GM10847 (cell line): ENCODE measurements at regions not wholly inside any gene's neighbourhood (a gene's known extent, or its start where the extent isn't known, plus 50 kb on each side); places are given as distances from the start of the nearest gene placed in this dataset.

ENCODE experiments used
- POLR2A ChIP-seq: IDR thresholded peaks from 2 replicates; pipeline ENCODE4 v1.6.1; 2011; ENCODE audit not compliant: insufficient read length; ENCODE audit errors: extremely low read depth

DNA sequence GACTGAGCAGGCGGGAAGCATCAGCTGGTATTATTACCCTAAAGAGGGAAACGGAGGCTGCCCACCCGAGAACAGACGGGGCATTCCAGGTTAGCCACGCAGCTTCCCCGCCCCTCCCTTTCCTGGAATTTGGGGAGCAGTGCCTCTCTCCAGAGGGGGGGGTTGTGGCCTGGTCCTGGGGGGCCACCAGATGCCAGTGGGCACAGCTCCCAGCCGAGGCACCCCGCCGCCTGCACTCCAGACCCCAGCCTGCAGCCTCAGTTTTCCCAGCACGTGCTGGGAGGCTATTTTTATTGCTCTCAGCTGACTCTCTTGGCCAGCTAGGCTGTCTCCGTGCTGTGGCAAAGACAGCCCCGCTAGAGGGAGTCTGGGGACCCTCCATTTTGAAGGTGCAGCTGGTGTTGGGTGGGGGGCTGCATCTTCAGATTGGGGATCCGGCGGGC lies 62.7 kb upstream of the GSE1 start:
- no peak for TF ChIP-seq POLR2A

- no peak for TF ChIP-seq POLR2A
Observed at GRCh38 chr16:85550953-85551924, 61.9 kb upstream of the GSE1 start.

- TF ChIP-seq POLR2A, result no peak
Observed at GRCh38 chr16:85552980-85553435, 60.1 kb upstream of the GSE1 start.

DNA sequence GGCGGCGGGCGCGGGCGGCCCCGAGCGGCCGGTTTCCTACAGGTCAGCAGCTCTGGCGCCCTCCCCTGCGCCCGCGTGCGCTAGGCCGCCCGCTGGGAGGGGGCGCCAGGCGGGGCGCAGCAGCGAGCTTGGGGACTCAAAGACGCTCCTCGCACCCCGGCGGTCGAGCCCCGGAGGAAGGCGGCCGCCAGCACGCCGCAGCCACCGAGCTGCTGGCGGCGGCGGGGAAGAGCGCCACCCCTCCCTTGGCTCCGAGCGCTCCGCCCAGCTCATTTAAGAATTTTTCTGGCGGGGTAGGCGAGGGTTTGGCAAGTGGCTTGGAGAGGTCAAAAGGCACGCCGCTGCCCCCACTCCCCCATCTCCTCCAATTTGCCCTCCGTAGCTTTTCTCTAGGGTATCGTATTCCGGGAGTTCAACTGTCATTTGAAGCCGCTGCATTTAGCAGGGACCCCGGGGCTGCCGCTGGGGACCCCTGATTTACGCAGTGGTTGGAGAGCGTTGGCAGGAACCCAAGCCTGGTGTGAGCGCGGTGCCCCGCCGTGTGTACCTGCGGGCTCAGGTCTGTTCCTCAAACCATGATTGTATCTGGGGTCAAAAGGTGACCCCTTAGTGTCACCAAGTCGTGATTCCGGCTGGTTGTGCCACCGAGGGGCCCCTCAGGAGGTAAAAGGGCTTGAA lies 59.5 kb upstream of the GSE1 start:
- TF ChIP-seq POLR2A, result no peak

- no peak for TF ChIP-seq POLR2A
Observed at GRCh38 chr16:85554114-85554888, 58.8 kb upstream of the GSE1 start.

- no peak for TF ChIP-seq POLR2A
Observed at GRCh38 chr16:85554889-85555718, 58.0 kb upstream of the GSE1 start.

- TF ChIP-seq POLR2A, result peak; percentile 42
Observed at GRCh38 chr16:85555719-85556455, 57.2 kb upstream of the GSE1 start.

DNA sequence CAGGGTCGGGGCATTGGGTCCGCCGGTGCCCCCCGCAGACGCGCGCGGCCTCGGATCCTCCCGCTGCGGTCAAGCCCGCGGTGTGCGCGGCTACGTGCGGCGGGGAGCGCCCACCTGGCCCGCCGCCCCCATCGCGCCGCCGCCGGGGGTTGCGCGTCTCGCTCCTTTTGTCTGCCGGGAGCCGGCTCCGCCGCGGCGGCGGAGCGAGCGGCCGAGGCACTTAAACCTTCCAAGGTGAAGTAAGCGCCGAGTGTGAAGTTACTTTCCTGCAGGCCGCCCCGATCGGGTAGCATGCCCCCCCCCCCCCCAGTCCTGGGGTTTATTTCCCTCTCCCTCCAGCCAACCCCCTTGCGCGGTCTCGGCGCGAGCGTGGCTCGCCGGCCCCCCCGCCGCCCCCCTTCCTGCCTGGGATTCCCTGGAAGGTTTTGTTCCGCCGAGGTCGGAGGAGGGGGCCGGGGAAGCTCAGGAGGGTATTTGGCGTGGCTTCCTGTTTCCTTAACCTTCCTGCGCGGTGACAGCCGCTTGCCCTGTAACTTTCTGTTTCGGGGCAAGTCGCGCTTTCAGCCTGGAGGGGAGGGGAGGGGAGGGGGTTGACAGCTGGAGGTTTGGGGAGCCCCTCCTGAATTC lies 56.6 kb upstream of the GSE1 start:
- no peak for TF ChIP-seq POLR2A

DNA sequence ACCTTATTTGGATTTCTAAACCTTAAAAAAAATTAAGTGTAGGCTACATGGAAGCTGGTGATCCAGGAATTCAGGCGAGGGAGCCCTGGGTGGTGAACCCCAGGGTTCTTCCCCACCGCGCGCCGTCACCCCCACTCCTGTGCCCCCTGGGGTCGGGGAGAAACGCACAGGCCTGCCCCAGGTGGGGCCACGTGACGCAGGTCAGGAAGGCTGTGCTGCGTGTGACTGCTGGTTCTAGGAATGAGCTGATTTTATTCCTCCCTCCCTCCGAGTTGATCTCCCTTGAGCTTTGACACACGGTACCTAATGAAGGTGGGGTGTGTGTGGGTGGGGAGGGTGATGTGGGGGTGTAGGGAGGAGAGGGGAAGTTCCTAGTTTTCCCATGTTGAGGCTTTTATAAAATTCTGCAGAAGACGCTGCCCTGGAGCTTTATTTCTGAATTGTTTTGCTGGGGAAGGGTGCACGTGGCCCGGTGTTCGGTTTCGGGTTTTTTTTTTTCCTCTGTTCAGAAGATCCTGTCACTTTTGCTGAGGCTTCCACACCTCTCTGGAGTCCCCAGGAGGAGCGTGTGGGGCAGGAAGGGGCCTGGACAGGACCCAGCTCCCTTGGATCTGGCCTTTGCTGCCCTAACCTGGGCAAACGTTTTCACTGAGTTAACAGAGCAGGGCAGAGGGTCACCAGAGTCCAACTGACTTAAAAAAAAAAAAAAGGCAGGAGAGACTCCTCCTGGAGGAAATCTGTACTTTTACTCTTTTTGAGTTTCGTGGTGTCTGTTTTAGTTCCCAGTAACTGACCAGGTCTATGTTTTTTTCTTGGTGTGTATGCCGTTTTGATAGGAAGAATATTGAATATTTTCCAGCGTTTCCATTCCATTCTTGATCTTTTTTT lies 55.8 kb upstream of the GSE1 start:
- peak; percentile 3 for TF ChIP-seq POLR2A

- TF ChIP-seq POLR2A, result no peak
Observed at GRCh38 chr16:85557971-85558657, 55.0 kb upstream of the GSE1 start.

GRCh38 chr16:85560932-85561247 lies 52.2 kb upstream of the GSE1 start:
- TF ChIP-seq POLR2A, result no peak
